HepG2 (cell line): ENCODE measurements at regions not wholly inside any gene's neighbourhood (a gene's known extent, or its start where the extent isn't known, plus 50 kb on each side); places are given as distances from the start of the nearest gene placed in this dataset.

Experiments
- ATAC-seq: fragments of 200-7000 bp; cut with Tn5 transposase; 3 replicates; pipeline ENCODE4 v1.9.1; 2020; ENCODE audit warnings: mild to moderate bottlenecking, moderate library complexity
- BruUV-seq: library from RNA; stranded (reverse); fragments of 400-500 nt; replicated peaks from 2 replicates; lab custom pipeline; 2021; lab: Mats Ljungman, UMichigan
- CTCF ChIA-PET: fragments of 300-600 bp; formaldehyde crosslinking; extraction: SDS; loops from one replicate; lab custom pipeline; 2021; ENCODE audit warnings: low total read pairs, inconsistent platforms, low intra/inter-chr PET ratio; lab: Yijun Ruan, JAX
- POLR2A ChIA-PET: fragments of 350-600 bp; sonication (Branson Sonifier 250); formaldehyde crosslinking; loops from one replicate; lab custom pipeline; 2020; ENCODE audit warnings: antibody characterized with exemption, inconsistent platforms; lab: Yijun Ruan, JAX
- DNase-seq: peaks from one replicate; pipeline ENCODE4 v3.0.0-alpha.2; 2015; ENCODE audit warnings: low spot score
- FAIRE-seq: peaks from 3 replicates; lab custom pipeline; 2011; peaks lifted over from hg19 to GRCh38; lab: Jason Lieb, UNC
- H2AFZ ChIP-seq: one replicate; pipeline ENCODE4 v1.6.1; 2011; ENCODE audit warnings: low read length, inconsistent platforms
- H3K27ac ChIP-seq: fragments of 300-600 bp; 3 replicates; pipeline ENCODE4 v1.8.0; 2011; ENCODE audit warnings: mixed run types, mild to moderate bottlenecking, mixed read lengths, low read length, inconsistent platforms; ENCODE audit not compliant: insufficient read depth; ENCODE audit errors: extremely low read length
- H3K27me3 ChIP-seq, 2 experiments: fragments of 200-600 bp in 1 of 2; 2 replicates in 1 of 2; 3 replicates in 1 of 2; pipeline versions ENCODE4 v1.6.0 to v1.8.0; 2011; ENCODE audit warnings: low read length in 2 of 2, mild to moderate bottlenecking in 2 of 2, moderate library complexity in 2 of 2, inconsistent platforms in 1 of 2; ENCODE audit not compliant: insufficient read depth in 2 of 2, control insufficient read depth in 1 of 2
- H3K36me3 ChIP-seq, 2 experiments: fragments of 200-600 bp in 1 of 2; replicated peaks in 1 of 2; 2 replicates in 1 of 2; 3 replicates in 1 of 2; pipeline versions ENCODE4 v1.5.1 to v1.8.0; 2011; ENCODE audit warnings: low read length in 2 of 2, inconsistent platforms in 1 of 2; ENCODE audit not compliant: insufficient read depth in 2 of 2, control insufficient read depth in 1 of 2
- H3K4me1 ChIP-seq: 2 replicates; pipeline ENCODE4 v1.5.1; 2012; ENCODE audit warnings: low read length, inconsistent platforms; ENCODE audit not compliant: insufficient read depth
- H3K4me2 ChIP-seq: 2 replicates; pipeline ENCODE4 v1.6.0; 2011; ENCODE audit warnings: low read depth, low read length, inconsistent platforms
- H3K4me3 ChIP-seq, 3 experiments: fragments of 200-600 bp in 1 of 3; sonication (generic), shearing (Covaris generic) in 1 of 3; replicated peaks in 1 of 3; 2 replicates each; pipeline ENCODE4 v1.5.1; 2011 to 2016; ENCODE audit warnings: low read length in 3 of 3, inconsistent platforms in 2 of 3, low read depth in 2 of 3, mild to moderate bottlenecking in 2 of 3, control low read depth in 1 of 3, mixed read lengths in 1 of 3; ENCODE audit not compliant: insufficient read depth in 1 of 3
- H3K79me2 ChIP-seq: one replicate; pipeline ENCODE4 v1.6.1; 2011; ENCODE audit warnings: low read length, inconsistent platforms; ENCODE audit not compliant: insufficient read depth
- H3K9ac ChIP-seq: 2 replicates; pipeline ENCODE4 v1.6.0; 2011; ENCODE audit warnings: mild to moderate bottlenecking, low read depth, low read length, inconsistent platforms; ENCODE audit not compliant: insufficient read depth
- H3K9me3 ChIP-seq: 2 replicates; pipeline ENCODE4 v1.5.1; 2012; ENCODE audit warnings: mild to moderate bottlenecking, low read length
- H4K20me1 ChIP-seq: 2 replicates; pipeline ENCODE4 v1.6.0; 2011; ENCODE audit warnings: inconsistent platforms, mild to moderate bottlenecking, low read length, moderate library complexity; ENCODE audit not compliant: insufficient read depth
- CEBPB ChIP-seq: IDR thresholded peaks from 2 replicates; pipeline ENCODE4 v1.6.1; 2011; ENCODE audit warnings: low read depth, low read length, improper control_type of control experiment, borderline replicate concordance
- HNRNPL ChIP-seq: fragments of 200-400 bp; formaldehyde crosslinking; IDR thresholded peaks from 2 replicates; pipeline ENCODE4 v1.6.1; 2017; ENCODE audit warnings: mild to moderate bottlenecking, low read depth, low read length
- KLF9 ChIP-seq: IDR thresholded peaks from 2 replicates; pipeline ENCODE4 v1.6.1; 2016; ENCODE audit warnings: low read depth
- SKI ChIP-seq: fragments of 450-650 bp; IDR thresholded peaks from one replicate; pipeline ENCODE4 v1.6.1; 2018; ENCODE audit warnings: mild to moderate bottlenecking; ENCODE audit not compliant: partially characterized antibody
- ZNF431 ChIP-seq: sonication (generic); formaldehyde crosslinking; IDR thresholded peaks from 2 replicates; pipeline ENCODE4 v1.9.0; 2022; ENCODE audit warnings: missing genetic modification reagents, low read depth, mild to moderate bottlenecking, borderline replicate concordance
- WGBS: methylation state at CpG from one replicate; pipeline ENCODE4 v1.1.6; 2017; ENCODE audit warnings: low lambda C conversion rate; 5-methylcytosine and 5-hydroxymethylcytosine counted together
- in situ Hi-C: cut with HindIII; loops from 2 replicates; pipeline ENCODE4 v1.10.0; 2017; ENCODE audit warnings: low pct_unique_long_range_greater_than_20kb; ENCODE audit not compliant: extremely low pct_ligation_motif_present
- intact Hi-C: fragments of 100-400 bp; cut with micrococcal nuclease; formaldehyde crosslinking; loops from one replicate; pipeline ENCODE4 v1.10.0; 2022; ENCODE audit not compliant: unreplicated experiment

DNA sequence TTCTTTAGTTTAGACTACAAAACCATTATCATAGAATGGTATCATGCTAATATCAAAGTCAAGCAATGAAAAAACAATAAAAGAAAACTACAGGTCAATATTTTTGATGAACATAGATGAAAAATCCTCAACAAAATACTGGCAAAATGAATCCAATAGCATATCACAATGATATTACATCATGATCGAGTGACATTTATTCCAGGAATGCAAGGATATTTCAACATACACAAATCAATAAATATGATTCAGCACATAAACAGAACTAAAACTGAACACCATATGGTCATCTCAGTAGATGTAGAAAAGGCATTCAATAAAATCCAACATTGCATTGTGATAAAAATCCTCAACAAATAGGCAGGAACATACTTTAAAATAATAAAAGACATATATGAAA lies 1657.7 kb downstream of the KCNT2 start:
- Histone ChIP-seq H3K27ac (no peak overlapping the region), H3K79me2 (no peaks in the 10 kb centered on the region), H3K36me3 (no peaks in the 10 kb centered on the region), H3K9me3 (no peaks in the 10 kb centered on the region; the same call in 1 of the 2 replicates), H3K4me1 (no peaks in the 10 kb centered on the region), H3K27me3 (no peaks in the 10 kb centered on the region), H4K20me1 (no peaks in the 10 kb centered on the region)
- FAIRE-seq (no peak), ATAC-seq (no peak)
- 0% methylated on average over 1 of the region's 1 CpG for WGBS
- no TSS peak for BruUV-seq
- intact Hi-C loops = no loop called here
- no peak for TF ChIP-seq ZNF431 (CRISPR knock-in tag)
- TF ChIP-seq KLF9 (CRISPR knock-in tag) = no peak
- TF ChIP-seq CEBPB = 0 out of 2 replicates have a peak, but pooled peaks have one; percentile 18
- TF ChIP-seq, all 625 proteins: peak for 1
- CTCF ChIA-PET = no interaction called here
- in situ Hi-C loops = no loop called here
- Histone ChIP-seq H3K9ac (no peak overlapping the region), H2AFZ (no peak overlapping the region), H3K4me2 (no peak overlapping the region), H3K4me3 (no peak overlapping the region)
- POLR2A ChIA-PET = no interaction called here
- DNase-seq = no peak

DNA sequence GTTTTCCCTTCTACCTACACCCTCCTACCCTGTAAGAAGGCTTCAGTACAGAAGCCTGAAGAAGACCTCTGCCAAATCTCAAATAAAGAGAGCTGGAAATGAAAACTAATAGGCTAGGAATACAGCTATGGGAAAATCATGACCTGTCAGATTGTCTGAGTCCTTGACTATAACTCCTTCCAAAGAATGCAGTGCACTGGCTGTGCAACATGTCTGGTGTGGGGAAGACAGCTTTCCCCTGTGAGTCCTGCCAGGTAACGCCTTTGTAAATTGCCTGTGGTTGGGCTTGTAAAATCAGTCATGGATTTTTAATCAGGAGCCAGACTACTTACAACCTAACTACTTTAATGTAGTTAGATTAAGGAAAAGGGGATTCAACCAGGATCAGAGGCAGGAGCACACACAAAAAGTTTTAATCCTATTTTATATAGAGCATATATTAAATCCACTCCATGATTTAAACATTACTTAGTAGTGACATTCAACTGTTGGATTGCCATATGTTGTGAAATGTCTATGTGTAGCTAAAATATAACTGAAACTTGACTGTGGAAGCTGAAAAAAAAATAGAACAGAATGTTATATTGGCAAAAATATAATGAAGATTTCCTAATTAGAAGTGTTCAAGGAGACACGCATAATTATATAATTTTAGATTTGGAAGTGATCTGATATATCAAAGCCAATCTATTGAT lies 1667.8 kb downstream of the KCNT2 start:
- WGBS = 49% methylated on average over 2 of the region's 2 CpGs
- H3K4me3 ChIP-seq = no peak overlapping the region
- H3K27me3 ChIP-seq = no peaks in the 10 kb centered on the region
- DNase-seq (no peak), ATAC-seq (no peak), FAIRE-seq (no peak)
- intact Hi-C loops = no loop called here
- no peaks in the 10 kb centered on the region for H3K4me1 ChIP-seq
- H4K20me1 ChIP-seq = no peaks in the 10 kb centered on the region
- H3K27ac ChIP-seq = no peak overlapping the region
- in situ Hi-C loops = no loop called here
- H3K79me2 ChIP-seq = no peaks in the 10 kb centered on the region
- POLR2A ChIA-PET = no interaction called here
- no peak overlapping the region for H3K9ac ChIP-seq
- CTCF ChIA-PET = no interaction called here
- TF ChIP-seq HNRNPL = no peak
- no peak for TF ChIP-seq SKI
- TF ChIP-seq KLF9 (CRISPR knock-in tag) = no peak
- peaks cover 6% of the 10 kb centered on the region; the same call in 1 of the 2 replicates for H3K9me3 ChIP-seq
- no TSS peak for BruUV-seq
- no peaks in the 10 kb centered on the region for H3K36me3 ChIP-seq
- H3K4me2 ChIP-seq = no peak overlapping the region
- no peak overlapping the region for H2AFZ ChIP-seq
